HCEC 1CT (cell line): ENCODE measurements at regions not wholly inside any gene's neighbourhood (a gene's known extent, or its start where the extent isn't known, plus 50 kb on each side); places are given as distances from the start of the nearest gene placed in this dataset.
"Not testable (repeated sequence)": the region's sequence is repeated elsewhere in the genome, so short reads cannot be mapped to it uniquely, and the experiment has no call there.

Experiments used
- DNase-seq: peaks from one replicate; pipeline ENCODE4 v3.0.0-alpha.2; 2017

DNA sequence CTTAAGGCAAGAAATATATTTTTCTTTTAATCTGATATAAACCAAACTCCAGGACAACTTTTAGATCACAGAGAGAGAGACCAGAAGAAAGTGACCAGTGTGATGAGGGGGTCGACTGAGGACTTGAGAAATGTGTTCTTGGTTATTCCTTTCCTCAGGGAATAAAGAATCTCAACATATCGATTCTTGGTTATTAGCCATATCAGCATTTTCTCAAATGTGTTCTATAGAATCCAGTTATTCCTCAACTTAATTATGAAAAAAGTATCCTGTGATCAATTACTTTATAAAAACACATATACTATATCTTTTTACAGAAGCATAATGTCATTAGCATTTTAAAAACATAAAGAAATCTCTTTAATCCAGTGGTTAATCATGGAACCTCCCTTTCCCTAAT is 222.1 kb upstream of the FAM3C start:
- DNase-seq, result no peak

DNA sequence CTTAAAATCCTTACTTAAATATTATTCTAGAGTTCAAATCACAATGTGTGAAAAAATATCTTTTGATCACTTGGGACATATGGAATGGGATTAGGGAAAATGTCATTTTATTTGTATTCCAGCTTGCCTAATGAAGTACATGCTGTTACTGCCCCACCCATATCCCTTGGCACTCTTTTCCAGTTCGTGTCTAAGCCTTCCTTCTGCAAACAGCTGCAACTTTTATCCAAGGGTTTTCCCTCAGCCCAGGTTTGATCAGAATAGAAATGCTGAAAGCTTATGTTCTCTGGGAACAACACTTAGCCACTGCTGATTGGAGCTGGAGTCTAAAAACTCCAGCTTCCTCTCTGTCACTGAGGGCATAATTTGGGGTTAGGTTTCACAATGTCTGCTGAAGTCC is 214.1 kb upstream of the FAM3C start:
- DNase-seq, result no peak

DNA sequence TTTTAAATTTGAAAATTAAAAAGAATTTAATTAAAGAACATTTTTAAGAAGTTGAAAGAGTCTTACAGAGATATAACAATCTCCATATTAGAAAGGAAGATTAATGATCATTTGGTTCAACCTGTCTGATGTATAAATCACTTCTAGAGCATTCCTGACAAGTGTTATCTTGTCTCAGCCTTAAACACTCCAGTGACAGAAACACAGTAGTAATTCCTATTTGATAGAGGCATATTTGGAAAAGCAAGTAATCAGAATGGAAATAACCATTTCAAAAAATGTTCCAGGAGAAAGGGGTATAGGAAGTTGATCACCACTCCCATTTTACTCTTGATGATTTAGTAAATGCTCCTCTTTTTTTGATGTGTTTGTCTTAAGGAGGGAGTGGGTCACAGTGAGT is 213.1 kb upstream of the FAM3C start:
- no peak for DNase-seq

DNA sequence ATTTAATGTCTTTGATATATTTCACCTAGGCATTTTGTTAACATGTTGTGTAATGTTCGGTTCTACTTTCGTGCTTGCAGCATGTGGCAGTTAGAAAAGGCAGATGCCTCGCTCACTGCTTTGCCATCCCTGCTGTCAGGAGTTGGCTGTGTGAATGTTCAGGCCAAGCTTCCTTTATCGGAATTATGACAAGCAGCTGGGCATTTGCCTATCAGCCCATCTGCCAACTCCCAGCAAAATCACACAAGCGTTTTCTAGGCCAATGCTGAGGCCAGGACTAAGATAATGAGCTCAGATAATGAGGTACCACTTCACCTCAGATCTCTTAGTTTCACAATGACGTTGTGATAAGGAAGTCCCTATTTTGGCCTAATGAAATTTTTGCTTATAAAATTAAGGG is 212.7 kb upstream of the FAM3C start:
- DNase-seq, result no peak

DNA sequence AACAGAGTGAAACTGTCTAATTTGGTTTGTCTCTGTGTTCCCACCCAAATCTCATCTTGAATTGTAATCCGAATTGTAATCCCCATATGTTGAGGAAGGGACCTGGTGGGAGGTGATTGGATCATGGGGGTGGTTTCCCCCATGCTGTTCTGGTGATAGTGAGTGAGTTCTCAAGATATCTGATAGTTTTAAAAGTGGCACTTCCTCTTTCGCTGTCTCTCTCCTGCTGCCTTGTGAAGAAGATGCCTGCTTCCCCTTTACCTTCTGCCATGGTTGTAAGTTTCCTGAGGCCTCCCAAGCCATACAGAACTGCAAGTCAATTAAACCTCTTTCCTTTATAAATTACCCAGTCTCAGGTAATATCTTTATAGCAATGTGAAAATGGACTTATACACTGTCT is 212.1 kb upstream of the FAM3C start:
- DNase-seq, result not testable (repeated sequence)

DNA sequence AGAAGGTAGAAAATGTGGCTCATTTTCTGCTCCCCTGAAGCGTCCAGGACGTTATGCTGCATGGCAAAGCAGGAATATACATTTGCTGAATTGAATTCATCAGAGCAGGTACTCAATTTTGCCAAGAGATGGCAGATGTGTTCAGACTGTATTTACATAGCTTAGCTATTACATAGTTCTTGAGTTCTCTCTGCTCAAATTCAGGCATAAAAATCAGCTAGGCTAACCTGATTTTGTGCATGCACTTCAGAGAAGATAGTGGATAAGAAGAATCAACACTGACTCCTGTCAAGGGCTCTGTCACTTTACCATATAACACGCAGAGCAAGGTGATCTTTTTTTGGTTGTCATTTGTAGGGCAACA is 209.2 kb upstream of the FAM3C start:
- peak; percentile 16 for DNase-seq

DNA sequence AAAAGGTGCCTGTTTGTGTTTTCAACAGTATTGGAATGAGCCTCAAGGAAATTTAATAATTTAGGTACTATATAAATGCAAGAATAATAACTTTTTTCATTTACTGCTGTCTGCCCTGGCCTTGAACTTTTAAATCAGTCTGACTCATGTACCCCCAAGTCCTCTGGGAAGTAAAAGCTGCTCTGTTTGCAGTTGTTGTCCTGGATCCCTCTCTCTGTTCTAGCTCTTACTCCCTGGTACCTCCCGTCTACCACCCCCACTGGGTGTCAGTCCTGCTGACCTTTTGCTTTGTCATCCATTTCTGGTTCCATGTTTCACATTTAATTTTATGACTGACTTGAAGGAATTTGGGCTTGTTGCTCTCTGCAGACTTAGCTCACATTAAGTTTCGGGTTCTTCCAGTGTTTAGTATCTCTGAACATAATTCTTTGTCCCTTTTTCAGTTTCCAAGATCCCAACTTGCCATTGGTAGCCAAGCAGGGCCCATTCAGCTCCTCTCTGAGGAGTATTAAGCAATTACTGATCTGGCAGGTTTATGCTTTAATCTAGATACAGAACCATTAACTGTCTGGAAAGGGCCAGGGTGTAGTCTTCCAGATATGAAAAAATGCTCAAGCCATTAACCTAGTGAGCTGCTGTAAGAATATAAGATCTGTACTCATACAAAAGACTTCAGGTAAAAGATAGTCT is 208.7 kb upstream of the FAM3C start:
- peak; percentile 17 for DNase-seq

DNA sequence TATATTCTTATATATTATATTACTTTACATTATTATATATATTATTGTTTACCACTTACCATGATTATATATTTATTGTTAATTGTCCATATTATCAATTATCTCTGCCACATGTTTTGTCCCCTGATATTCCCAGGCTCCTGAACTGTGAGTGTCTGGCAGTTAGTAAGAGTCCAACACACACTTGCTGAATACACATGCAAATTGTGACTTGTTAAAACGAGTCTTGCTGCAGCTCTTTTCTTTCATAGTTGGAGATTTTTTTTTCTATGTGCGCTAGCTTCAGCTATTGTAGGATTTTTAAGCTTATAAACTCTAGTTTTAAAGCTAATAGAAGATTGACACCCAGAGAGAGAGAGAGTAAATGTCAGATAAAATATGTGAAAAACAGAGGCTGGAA is 207.8 kb upstream of the FAM3C start:
- DNase-seq, result no peak

DNA sequence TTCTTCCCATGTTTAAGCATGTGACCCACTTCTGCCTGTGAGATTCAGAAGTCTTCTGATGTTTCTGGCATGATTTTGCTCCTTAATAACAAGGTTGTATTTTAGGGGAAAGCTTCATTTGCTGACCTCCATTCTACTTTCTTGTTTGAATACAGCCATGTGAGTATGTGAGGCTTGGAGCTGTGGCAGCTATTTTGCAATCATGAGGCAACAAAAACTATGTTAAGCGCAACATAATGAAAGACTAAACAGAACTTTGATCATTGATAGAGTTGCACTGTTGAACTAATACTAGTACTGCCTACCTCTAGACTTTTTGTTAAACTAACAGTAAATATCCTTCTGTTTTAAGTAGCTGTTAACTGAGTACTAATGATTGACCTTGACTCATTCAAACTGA is 203.8 kb upstream of the FAM3C start:
- DNase-seq, result no peak

DNA sequence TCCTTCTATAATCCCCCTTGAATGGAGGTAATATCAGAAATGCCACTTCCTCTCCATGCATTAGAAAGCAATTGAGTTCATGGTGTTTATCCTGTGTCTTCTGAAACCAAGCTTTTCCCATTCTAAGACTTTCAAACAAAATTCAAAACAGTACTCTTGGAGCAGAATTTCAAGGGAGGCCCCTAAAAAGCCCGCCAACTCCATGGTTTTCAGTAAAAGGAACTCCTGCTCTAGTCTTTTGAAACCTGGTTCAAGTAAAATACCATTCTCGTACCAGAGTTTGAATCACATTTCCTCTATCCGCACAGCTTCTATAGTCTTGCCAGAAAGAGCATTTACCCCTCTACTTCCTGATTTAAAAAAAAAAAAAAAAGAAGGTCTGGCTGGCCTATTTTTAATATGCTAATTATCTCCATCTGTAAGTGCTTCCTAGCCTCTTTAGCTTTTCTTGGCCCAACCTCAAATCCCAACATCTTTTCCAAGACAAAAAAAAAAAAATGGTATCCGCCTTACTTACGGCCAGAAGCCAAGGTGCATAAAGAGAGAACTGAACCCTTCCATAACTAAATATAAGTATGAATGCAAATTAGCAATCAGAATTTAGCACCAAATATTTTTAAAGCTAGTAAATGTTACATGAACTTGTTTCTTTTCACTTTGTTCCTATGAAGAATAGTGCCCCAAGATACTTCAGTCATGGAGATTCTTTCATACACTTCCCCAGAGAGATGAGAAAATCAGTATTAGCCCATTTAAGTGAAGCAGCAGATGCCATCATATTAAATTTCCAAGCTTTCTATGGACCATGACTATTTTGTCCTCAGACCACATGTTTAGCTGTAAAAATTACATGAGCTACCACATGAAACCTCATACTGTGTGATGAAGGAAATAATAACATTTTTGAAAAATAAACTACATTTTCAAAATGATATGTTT is 199.9 kb upstream of the FAM3C start:
- no peak for DNase-seq

DNA sequence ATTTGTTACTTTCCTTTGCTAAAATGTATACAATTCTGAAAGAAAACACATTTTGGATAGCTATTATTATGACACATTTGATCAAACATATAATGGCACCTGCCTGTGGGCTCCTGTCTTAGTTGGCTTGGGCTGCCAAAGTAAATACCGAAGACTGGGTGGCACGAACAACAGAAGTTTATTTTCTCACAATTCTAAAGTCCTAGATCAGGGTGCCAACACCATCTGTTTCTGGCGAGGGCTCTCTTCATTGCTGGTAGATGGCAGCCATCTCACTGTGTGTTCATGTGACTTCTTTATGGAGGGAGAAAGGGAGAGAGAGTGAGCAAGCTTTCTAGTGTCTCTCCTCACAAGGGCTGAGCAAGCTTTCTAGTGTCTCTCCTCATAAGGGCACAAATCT is 195.8 kb upstream of the FAM3C start:
- no peak for DNase-seq

DNA sequence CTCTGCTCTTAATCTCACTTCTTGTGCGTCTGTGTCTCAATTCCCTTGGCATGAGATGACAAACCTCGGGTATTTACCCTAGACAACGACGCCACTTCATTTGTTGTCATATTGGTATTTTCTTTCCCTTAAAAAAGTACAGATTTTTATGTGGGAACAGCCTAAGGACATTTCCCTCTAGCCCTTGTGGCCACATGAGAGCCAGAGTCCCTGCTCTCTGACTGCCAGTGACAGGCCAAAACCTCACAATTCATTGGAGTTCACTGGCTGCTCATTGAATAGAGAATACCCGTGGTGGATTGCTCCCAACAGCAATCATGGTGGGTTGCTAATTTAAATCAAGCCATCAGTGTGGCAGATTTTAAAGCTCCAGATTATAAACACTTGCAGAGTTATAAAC is 191.3 kb upstream of the FAM3C start:
- DNase-seq, result no peak

DNA sequence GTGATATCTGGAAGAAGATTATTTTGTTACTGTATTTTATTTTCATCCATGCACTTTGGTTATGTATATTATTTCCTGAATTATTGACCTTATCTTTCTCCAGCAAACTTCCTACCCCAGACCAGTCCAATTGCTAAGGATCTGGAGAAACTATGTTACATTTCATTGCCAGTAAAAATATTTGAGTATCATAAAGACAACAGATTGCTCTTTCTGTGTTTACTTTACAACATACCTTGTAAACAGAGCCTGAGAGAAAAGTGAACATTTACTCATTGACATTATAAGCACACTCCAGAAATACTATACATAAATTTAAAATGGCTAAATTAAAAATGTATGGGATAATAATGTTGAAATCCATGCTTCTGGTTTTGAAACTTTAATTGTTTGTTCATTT is 186.2 kb upstream of the FAM3C start:
- no peak for DNase-seq

DNA sequence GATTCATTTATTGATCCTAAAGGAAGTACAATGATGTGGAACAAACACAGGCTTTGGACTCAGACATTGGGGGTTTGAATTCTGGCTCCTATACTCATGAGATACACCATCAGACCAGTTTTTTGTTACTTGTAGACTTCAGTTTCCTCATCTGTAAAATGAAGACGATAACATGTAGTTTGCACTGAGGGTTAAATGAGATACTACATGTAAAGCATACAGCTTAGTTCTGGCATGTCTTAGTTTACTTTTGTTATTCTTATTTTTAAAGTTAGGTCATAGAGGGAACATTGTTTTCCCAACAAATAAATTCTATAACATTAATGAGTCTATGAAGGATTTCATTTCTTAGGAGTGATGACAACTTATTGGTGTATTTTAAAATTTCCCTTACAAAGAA is 183.5 kb upstream of the FAM3C start:
- no peak for DNase-seq

DNA sequence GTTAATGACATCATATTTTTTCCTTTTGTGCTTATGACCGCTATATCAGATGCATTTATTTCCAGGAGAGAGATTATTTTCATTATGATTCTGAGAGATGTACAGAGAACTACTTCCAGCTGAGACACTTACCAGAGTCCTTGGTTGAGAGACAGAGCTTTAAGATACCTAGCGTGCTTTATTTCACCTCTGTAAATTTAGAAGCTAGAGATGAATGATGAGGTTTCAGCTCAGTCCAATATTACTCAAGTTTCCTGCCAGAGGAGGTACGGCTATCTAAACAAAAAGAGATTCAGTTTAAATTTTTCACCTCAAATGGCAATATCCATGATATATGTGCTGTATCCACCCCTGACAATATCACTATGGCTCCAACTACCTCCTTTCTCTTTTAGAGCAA is 182.6 kb upstream of the FAM3C start:
- DNase-seq, result no peak

DNA sequence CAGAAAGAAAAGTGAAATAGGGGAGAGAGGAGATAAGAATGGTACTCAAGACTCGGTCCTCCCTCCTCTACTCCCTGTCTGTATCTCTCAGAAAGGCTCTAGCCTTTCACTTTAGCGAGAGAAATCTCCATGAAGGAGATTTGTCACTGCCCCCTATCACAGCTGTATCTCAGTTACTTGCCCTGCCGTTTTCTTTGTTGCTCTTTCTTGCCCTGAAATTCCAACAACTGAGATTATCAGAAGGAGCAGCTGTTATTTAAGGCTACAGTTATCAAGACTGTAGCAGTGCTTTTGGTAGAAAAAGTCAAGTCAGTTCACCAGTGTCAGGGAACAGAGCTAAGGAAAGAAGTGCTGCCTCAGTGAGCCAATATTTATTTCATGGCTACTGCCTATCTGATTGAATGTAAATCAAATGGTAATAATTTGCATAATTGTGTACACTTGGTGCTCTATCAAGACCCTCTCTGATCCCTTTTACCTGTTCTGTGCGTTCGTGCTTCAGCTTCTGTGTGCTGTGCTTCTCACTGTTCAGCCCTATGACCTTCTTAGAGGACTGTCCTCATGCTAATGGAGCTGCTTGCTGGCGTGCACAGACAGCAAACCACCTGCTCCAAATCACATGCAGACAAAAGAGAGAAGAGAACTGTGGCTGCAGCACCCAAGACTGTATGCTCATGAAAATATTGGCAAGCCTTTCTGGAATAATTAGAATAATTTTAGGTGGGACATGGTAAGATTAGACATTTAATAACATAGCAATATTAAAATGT is 180.2 kb upstream of the FAM3C start:
- DNase-seq, result no peak

DNA sequence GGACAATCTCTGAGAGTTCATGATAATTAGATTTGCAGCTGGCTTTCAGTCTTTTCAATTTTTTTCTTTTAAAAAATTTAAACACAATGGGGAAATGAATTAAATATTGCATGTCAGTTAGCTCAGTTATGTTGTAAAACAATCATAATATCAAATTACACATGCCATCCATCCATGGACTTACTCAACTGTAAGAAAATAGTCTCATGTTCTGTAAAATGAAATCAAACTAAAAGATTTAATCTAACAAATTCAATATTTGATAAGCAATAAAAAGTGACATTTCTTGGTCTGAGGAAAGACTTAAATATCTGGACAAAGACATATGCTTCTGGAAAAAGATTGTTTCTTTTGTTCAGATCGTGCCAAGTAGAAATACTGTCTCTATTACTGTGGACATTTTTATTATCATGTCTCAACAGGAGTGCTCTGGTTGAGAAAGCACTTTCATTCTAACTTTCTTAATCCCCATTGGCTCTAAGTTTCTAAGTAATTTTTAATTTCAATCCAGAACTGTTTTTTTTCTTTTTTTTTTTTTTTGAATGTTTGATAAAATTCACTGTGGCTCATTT is 179.2 kb upstream of the FAM3C start:
- no peak for DNase-seq

DNA sequence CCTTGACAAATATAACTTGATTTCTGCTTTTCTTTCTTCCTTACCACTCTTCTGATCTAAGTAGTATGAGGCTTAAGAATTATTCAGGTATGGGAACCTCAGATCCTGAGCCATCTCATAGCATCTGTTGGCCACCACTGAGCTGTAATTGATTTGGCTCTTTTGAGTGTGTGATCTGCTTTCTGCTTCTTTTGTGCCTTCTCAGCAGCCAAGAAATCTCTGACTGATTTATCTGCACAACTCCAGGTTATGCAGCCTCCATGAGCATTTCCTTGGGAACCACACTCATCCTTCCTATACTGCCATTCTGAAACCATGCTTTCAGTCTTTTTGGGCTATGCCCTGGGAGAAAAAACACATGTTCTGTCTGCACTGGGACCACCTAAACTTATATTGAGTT is 178.0 kb upstream of the FAM3C start:
- DNase-seq, result no peak

DNA sequence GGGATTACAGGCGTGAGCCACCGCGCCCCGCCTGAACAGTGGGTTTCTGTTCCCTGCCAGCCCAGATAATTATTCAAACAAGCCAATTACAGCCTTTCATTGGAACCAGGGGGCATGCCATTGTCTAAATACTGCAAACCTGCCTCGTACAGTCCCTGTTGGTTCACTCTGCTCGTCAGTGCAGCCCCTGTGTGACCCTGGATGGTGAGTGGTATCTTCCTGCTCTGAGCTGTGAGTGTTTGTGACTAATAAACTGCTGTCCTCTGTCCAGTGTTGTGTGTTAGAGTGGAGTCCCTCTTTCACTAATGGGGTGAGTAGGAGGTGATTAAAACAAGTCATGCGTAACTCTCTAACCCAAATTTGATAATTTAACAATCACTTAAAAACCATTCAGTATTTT is 176.5 kb upstream of the FAM3C start:
- DNase-seq, result no peak

DNA sequence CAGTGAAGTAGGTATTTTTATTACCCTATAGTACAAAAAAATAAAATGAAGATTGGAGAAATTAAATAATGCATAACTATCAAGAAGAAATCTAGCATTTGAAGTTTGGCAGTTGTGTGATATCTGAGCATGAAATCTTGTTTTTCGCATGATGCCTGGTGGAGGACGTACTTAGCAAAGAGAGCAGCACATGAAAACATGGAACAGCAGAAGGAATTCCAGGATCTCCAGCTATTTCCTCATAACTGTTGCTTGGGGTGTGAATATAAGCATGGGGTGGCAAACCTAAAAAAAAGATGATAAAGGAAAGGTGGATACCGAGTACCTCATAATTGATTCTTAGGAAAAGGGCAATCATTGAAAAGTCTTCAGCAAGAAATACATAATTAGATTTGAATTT is 174.3 kb upstream of the FAM3C start:
- no peak for DNase-seq

DNA sequence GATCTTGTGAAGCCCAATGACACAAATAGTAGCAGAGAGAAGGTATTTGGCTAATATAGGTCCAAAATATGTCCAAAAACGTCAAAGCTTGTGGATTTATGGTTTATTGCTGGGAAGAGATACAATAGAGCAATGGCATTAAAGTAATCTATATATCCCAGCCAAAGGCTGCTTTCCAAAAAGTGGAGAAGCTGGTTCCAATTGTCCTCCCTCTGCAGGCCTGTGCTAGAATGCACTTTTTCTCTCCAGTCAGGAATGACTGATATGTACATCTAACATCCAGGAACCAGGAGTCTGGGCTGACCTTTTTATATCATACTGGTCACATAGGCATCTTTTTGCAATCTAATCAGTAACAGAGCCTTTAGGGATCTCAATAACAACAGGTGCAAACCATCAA is 167.1 kb upstream of the FAM3C start:
- peak; percentile 30 for DNase-seq

DNA sequence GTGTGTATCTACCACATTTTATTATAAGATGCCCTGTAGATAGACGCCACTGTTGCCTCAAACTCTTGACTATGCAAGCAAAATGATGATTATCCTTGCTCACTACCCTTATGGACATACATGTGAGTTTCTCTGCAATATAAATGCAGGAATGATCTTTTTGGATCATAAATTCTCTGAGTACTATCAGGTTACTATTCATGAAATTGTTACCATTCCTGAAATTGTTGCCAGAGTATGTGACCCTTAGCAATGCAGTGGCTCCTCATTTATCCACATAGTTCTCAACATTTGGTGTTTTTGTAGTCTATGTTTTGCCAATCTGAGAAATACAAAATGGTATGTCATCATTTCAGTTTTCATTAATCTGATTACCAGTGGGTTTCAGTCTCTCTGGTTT is 166.2 kb upstream of the FAM3C start:
- peak; percentile 59 for DNase-seq

DNA sequence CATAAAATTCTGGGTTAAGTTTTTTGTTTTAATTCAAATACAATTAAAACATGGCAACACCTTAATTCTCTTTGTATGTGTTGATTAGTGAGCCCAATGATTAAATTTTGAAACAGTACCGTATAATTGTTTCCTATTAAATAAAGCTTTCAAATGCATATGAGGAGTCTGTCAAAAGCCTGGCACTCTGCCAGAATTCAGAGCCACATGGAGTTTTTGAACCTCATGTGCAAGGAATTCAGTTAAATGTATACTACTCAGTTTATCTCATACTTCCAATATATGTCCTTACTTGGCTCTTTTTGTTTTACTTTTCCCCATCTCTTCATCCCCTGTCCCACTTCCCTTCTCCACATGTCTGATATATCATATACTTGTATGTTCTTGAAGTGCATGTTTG is 165.6 kb upstream of the FAM3C start:
- no peak for DNase-seq
